ENCODE measurements at regions not wholly inside any gene's neighbourhood (a gene's known extent, or its start where the extent isn't known, plus 50 kb on each side); places are given as distances from the start of the nearest gene placed in this dataset.
A peak's percentile ranks its signal among the peaks of the same experiment; 100 is the strongest.

DNA sequence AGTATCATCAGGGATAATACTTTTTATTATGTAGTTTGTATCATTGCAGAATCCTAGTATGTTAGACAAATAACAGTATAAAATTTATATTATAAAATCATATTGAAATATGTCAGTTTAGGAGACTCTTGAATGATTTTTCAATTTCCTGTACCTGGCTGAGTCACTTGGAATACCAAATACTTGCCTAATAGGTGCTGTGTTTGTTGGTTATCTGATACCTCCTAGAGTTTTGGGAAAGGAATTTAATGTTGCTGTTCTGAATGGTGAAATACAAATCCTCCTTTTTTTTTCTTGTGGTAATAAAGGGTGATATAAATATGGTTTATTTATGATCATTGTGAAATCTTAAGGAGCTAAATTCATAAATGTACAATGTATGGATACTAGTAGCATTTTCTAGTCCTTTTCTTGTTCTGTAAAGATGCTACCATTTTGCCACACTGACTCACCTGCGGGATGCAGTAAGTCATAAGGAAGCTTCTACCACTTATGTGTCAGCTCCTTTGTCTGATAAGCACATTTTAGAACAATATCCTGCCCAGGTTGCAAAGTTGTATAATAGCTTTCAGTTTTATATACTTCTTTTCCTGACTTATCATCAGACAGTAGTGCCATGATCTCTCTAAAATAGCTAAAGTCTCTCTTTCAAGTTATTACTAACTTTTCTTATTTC lies 465.5 kb downstream of the XIRP2 start:
- Histone ChIP-seq H3K4me3 (no peak overlapping the region), H3K36me3 (no peaks in the 10 kb centered on the region), H3K4me1 (no peaks in the 10 kb centered on the region), H3K27ac (no peak overlapping the region), H3K9me3 (peaks cover 0 to 2% (median 0%) of the 10 kb centered on the region in 12 donors), H3K27me3 (no peaks in the 10 kb centered on the region)
- DNase-seq (no peak), ATAC-seq (no peak)
- TF ChIP-seq, protein P1, sequence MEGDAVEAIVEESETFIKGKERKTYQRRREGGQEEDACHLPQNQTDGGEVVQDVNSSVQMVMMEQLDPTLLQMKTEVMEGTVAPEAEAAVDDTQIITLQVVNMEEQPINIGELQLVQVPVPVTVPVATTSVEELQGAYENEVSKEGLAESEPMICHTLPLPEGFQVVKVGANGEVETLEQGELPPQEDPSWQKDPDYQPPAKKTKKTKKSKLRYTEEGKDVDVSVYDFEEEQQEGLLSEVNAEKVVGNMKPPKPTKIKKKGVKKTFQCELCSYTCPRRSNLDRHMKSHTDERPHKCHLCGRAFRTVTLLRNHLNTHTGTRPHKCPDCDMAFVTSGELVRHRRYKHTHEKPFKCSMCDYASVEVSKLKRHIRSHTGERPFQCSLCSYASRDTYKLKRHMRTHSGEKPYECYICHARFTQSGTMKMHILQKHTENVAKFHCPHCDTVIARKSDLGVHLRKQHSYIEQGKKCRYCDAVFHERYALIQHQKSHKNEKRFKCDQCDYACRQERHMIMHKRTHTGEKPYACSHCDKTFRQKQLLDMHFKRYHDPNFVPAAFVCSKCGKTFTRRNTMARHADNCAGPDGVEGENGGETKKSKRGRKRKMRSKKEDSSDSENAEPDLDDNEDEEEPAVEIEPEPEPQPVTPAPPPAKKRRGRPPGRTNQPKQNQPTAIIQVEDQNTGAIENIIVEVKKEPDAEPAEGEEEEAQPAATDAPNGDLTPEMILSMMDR (IDR thresholded peaks at IDR 0.05), result no peak
- no peak for TF ChIP-seq POLR2A (IDR thresholded peaks at IDR 0.05)
- intact Hi-C loops (cut with DNase I), result no loop called here
- 89 to 90% (median 90%) methylated on average over 1 of the region's 1 CpG for WGBS, 4 donors

GRCh38 chr2:167345559-167345958 lies 457.3 kb downstream of the XIRP2 start:
- Histone ChIP-seq H3K27me3 (no peaks in the 10 kb centered on the region), H3K9me3 (no peaks in the 10 kb centered on the region), H3K4me1 (no peaks in the 10 kb centered on the region), H3K27ac (no peak overlapping the region), H3K36me3 (no peaks in the 10 kb centered on the region), H3K4me3 (no peak overlapping the region)
- intact Hi-C loops (cut with DNase I), result no loop called here
- 89 to 93% (median 90%) methylated on average over 2 of the region's 2 CpGs for WGBS, 4 donors
- DNase-seq (no peak), ATAC-seq (no peak)
- TF ChIP-seq, protein P1 (IDR thresholded peaks at IDR 0.05), result no peak
- no peak for TF ChIP-seq POLR2A (IDR thresholded peaks at IDR 0.05)

- H3K4me3 ChIP-seq, result no peak overlapping the region
- ATAC-seq (no peak), DNase-seq (no peak)
- no peaks in the 10 kb centered on the region for H3K27me3 ChIP-seq
- H3K27ac ChIP-seq, result no peak overlapping the region
- no peaks in the 10 kb centered on the region for H3K36me3 ChIP-seq
- H3K4me1 ChIP-seq, result no peaks in the 10 kb centered on the region
- no peaks in the 10 kb centered on the region for H3K9me3 ChIP-seq
- WGBS, 4 donors, result 55 to 74% (median 66%) methylated on average over 1 of the region's 1 CpG
- intact Hi-C loops (cut with DNase I), result no loop called here
- no peak for TF ChIP-seq POLR2A (IDR thresholded peaks at IDR 0.05)
- TF ChIP-seq, protein P1 (IDR thresholded peaks at IDR 0.05), result peak in 1 of 12 donors; percentile 14
Observed at GRCh38 chr2:167342769-167343168, 454.5 kb downstream of the XIRP2 start.

- intact Hi-C loops (cut with DNase I), result no loop called here
- Histone ChIP-seq H3K27me3 (no peaks in the 10 kb centered on the region), H3K9me3 (no peaks in the 10 kb centered on the region), H3K4me3 (no peak overlapping the region), H3K27ac (no peak overlapping the region), H3K4me1 (no peaks in the 10 kb centered on the region), H3K36me3 (no peaks in the 10 kb centered on the region)
- DNase-seq, result no peak
- ATAC-seq, result no peak
- no peak for TF ChIP-seq POLR2A (IDR thresholded peaks at IDR 0.05)
- TF ChIP-seq, protein P1 (IDR thresholded peaks at IDR 0.05), result no peak
- 84 to 88% (median 87%) methylated on average over 4 of the region's 4 CpGs for WGBS, 4 donors
Observed at GRCh38 chr2:167340322-167340721, 452.0 kb downstream of the XIRP2 start.
